Retinal pigment epithelial cell (primary cell): ENCODE measurements at regions not wholly inside any gene's neighbourhood (a gene's known extent, or its start where the extent isn't known, plus 50 kb on each side); places are given as distances from the start of the nearest gene placed in this dataset.

Source experiments
- DNase-seq: peaks from one replicate; pipeline ENCODE4 v3.0.0-alpha.2; 2010; ENCODE audit warnings: low read depth
- H3K4me3 ChIP-seq: 2 replicates; pipeline ENCODE4 v1.5.1; 2011; ENCODE audit warnings: mild to moderate bottlenecking, low read length, control low read depth, moderate library complexity
- CTCF ChIP-seq: conservative IDR thresholded peaks from 2 replicates; pipeline ENCODE4 v1.5.1; 2011; ENCODE audit warnings: low read depth, low read length, control low read depth, inconsistent platforms

GRCh38 chr7:67724955-67725354, 728.3 kb downstream of the TYW1 start:
- no peak for DNase-seq
- no peak overlapping the region for H3K4me3 ChIP-seq
- TF ChIP-seq CTCF, result no peak

DNA sequence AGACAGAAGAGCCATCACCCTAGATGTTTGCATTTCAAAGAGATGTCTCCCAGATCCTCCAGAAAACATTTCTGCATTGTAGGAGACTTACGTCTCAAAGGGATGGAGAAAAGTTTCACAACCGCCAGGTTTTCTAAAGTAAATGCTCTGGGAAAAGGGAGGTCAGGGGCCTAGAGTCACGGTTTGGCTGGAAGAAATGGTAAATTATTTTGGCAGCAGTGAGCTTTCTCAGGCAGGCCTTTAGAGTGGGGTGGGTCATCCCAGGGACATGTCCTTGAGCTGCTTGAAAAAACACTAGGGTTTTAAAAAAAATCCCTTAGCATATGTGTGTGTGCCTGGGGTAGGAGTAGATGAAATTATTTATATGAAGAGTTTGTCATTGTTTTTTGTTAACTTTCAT, 728.8 kb downstream of the TYW1 start:
- TF ChIP-seq CTCF, result no peak
- no peak for DNase-seq
- no peak overlapping the region for H3K4me3 ChIP-seq

DNA sequence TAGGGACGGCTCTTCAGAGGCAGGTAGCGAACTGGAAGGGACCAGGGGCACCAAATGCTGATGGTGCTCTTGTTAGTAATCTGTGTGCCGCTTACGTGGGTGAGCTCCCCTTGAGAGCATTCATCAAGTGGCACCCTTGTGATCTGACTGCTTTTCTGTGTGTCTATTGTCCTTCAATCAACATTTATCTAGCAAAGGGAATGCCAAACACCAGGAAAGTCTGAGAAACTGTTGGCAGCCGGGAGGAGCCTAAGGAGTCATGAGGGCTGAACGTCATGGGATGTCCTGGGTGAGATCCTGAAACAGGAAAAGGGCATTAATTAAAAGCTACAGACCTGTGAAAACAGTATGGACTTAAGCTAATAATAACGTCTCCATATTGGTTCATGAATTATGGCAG, 733.1 kb downstream of the TYW1 start:
- no peak for TF ChIP-seq CTCF
- no peak overlapping the region for H3K4me3 ChIP-seq
- DNase-seq, result no peak

- no peak for DNase-seq
- TF ChIP-seq CTCF, result no peak
- H3K4me3 ChIP-seq, result no peak overlapping the region
Measured at GRCh38 chr7:67731704-67732103, 735.1 kb downstream of the TYW1 start.

- TF ChIP-seq CTCF, result no peak
- no peak overlapping the region for H3K4me3 ChIP-seq
- DNase-seq, result no peak
Measured at GRCh38 chr7:67732898-67733297, 736.3 kb downstream of the TYW1 start.

DNA sequence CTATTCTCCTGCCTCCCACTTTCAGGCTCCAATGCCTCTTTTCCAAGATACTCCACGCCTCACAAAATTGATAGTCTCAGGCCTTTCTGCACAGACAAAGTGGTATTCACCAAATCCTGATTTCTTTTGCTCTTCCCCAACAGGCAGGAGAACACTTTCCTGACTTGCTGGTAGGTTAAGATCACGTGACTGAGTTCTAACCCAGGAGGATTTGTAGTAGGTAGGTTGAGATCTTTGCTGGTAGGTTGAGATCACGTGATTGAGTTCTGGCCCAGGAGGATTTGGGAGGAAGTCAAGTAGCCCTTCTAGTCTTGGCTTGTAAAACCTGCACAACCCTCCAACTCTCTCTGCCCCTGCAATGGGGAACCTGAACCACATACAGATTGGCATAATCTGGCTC, 741.5 kb downstream of the TYW1 start:
- H3K4me3 ChIP-seq, result no peak overlapping the region
- no peak for TF ChIP-seq CTCF
- no peak for DNase-seq

GRCh38 chr7:67738958-67739357, 742.3 kb downstream of the TYW1 start:
- no peak for TF ChIP-seq CTCF
- peak; percentile 27 for DNase-seq
- no peak overlapping the region for H3K4me3 ChIP-seq
